Heart right ventricle (tissue), 16 donors: ENCODE measurements at regions not wholly inside any gene's neighbourhood (a gene's known extent, or its start where the extent isn't known, plus 50 kb on each side); places are given as distances from the start of the nearest gene placed in this dataset.
"Not testable (repeated sequence)": the region's sequence is repeated elsewhere in the genome, so short reads cannot be mapped to it uniquely, and the experiment has no call there.

Experiments used
- ATAC-seq, 8 donors: fragments of 200-7000 bp; cut with Tn5 transposase; one replicate each; pipeline ENCODE4 v1.9.1; 2020; ENCODE audit warnings: mild to moderate bottlenecking in 8 of 8, moderate library complexity in 8 of 8, moderate number of reproducible peaks in 1 of 8
- DNase-seq, 2 donors: peaks; one replicate each; pipeline ENCODE4 v3.0.0-alpha.2; 2020
- H3K27ac ChIP-seq, 10 donors: fragments of 200-600 bp; sonication (generic) in 2 of 10; one replicate each; pipeline versions ENCODE4 v1.5.0 to v1.8.0; 2020 to 2022; ENCODE audit warnings: mild to moderate bottlenecking in 3 of 10
- H3K27me3 ChIP-seq, 7 donors: fragments of 200-600 bp; one replicate each; pipeline ENCODE4 v1.8.0; 2021 to 2022; ENCODE audit warnings: mild to moderate bottlenecking in 2 of 7
- H3K36me3 ChIP-seq, 9 donors: fragments of 200-600 bp; sonication (generic) in 1 of 9; one replicate each; pipeline versions ENCODE4 v1.5.0 to v1.8.0; 2020 to 2022; ENCODE audit warnings: mild to moderate bottlenecking in 2 of 9
- H3K4me1 ChIP-seq, 9 donors: fragments of 200-600 bp; sonication (generic) in 1 of 9; one replicate each; pipeline versions ENCODE4 v1.5.0 to v1.8.0; 2020 to 2022; ENCODE audit warnings: mild to moderate bottlenecking in 4 of 9
- H3K4me3 ChIP-seq, 10 donors: fragments of 200-600 bp; sonication (generic) in 2 of 10; one replicate each; pipeline versions ENCODE4 v1.5.0 to v1.8.0; 2020 to 2022; ENCODE audit warnings: mild to moderate bottlenecking in 7 of 10, moderate library complexity in 2 of 10
- H3K9me3 ChIP-seq, 11 donors: fragments of 200-600 bp in 10 of 11; sonication (generic) in 2 of 11; one replicate each; pipeline versions ENCODE4 v1.5.0 to v1.8.0; 2013 to 2022; ENCODE audit warnings: mild to moderate bottlenecking in 2 of 11, control low read depth in 1 of 11, moderate library complexity in 1 of 11
- WGBS, 2 donors: extraction: QIAGEN DNeasy Blood & Tissue Kit; methylation state at CpG; one replicate each; pipeline ENCODE4 v1.1.7; 2013; ENCODE audit warnings: inconsistent platforms in 1 of 2; 5-methylcytosine and 5-hydroxymethylcytosine counted together
- intact Hi-C, 10 donors: fragments of 100-400 bp; cut with DNase I; formaldehyde crosslinking; loops; one replicate each; pipeline versions ENCODE4 v1.11.1 to v1.14.2; 2022
- donor health status: Arrhythmogenic right ventricular cardiomyopathy.
- donor health status: ischemic (EF 13 %, LVEDD 7.1; RV severe dilation, severe dysfunction).
- donor health status: healthy with polysubstance abuse.
- donor health status: DM: no; HTN: yes; CAD: no.
- donor health status: DM: no; HTN: no; CAD: no.
- donor health status: ischemic (EF 25% LVEDD 6.9; RV normal size, moderate dysfunction).
- donor health status: ischemic (EF 25% LVEDD 5.7; RV mildly dilated, moderate dysfunction).
- donor health status: healthy.
- donor health status: DM: yes; HTN: yes; CAD: no.
- donor health status: Ischemic cardiomyopathy.
- donor health status: ischemic (EF 35%, LVEDD 5.7; RV mildly dilated, moderate dysfunction).
- donor health status: nonischemic (EF 11% LVEDD 7.7; RV severe dilation, severe dysfunction).
- donor health status: DM: yes; HTN: yes; CAD: no.
- donor health status: PGD.
- donor health status: ischemic (EF 29% LVEDD 5.4; RV normal size, mild dysfunction).
- donor health status: nonischemic (EF 23%, LVEDD 6.1; RV moderate dilation, normal function).

DNA sequence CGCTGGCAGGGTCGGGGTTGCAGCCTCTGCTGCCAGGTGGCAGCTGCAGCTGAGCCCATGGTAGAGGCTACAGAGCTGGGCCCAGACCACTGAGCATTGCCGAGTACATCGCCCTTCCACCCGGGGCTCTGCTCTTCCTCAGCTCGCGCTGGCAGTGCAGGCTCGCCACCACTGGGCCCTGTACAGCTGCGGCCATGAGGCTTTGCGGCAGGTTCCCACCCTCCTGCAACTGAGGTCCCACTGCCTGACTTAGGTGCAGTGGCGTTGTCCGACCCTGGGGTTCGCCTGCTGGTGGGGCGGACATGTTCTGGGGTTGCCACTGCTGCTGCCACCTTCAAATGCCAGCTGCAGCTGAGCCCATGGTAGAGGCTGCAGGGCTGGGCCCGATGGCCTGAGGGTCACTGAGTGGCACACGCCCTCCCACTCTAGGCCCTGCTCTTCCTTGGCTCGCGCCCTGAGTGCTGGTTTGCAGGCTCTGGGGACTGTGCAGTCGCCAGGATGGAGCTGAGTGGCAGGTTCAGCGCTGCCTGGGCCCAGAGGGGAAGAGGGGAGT lies 359.8 kb downstream of the FOXD4L6 start:
- intact Hi-C loops, DNase-seq, H3K36me3 ChIP-seq, H3K4me1 ChIP-seq, H3K9me3 ChIP-seq, ATAC-seq, H3K27me3 ChIP-seq, H3K4me3 ChIP-seq, H3K27ac ChIP-seq: not testable (repeated sequence)
- 85 to 86% methylated on average over 13 to 15 of the region's 20 CpGs for WGBS, 2 donors

DNA sequence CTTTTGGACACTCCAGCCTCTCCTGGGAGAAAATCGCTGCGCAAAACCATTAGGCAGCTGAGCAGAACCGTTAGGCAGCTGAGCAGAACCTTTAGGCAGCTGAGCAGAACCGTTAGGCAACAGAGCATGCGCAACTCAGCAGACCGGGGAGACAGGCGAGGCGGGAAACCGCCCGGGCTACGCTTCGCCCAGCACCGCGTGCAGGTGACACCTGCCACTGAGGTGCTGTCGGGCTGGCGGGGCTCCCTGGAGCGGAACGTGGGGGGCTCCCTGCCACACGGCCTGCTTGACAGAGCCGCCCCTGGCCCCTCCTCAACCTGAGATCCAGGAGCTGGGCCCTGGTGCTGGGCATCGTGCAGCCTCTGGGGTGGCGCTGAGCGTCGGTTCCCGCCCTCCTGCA lies 360.3 kb downstream of the FOXD4L6 start:
- H3K36me3 ChIP-seq, H3K4me1 ChIP-seq, intact Hi-C loops, H3K27ac ChIP-seq, H3K4me3 ChIP-seq, ATAC-seq, H3K27me3 ChIP-seq, H3K9me3 ChIP-seq: not testable (repeated sequence)
- WGBS, 2 donors = 83 to 86% methylated on average over 20 to 21 of the region's 25 CpGs
- DNase-seq = peak in 1 of 2 donors; percentile 0

- H3K36me3 ChIP-seq, DNase-seq, ATAC-seq, H3K4me3 ChIP-seq, intact Hi-C loops, H3K27ac ChIP-seq, H3K4me1 ChIP-seq, H3K9me3 ChIP-seq: not testable (repeated sequence)
- H3K27me3 ChIP-seq = peaks cover 0 to 18% (median 3%) of the 10 kb centered on the region in 7 donors
- 30 to 44% methylated on average over 1 to 2 of the region's 2 CpGs for WGBS, 2 donors
Measured at GRCh38 chr9:40754957-40755356, 373.5 kb downstream of the FOXD4L6 start.

DNA sequence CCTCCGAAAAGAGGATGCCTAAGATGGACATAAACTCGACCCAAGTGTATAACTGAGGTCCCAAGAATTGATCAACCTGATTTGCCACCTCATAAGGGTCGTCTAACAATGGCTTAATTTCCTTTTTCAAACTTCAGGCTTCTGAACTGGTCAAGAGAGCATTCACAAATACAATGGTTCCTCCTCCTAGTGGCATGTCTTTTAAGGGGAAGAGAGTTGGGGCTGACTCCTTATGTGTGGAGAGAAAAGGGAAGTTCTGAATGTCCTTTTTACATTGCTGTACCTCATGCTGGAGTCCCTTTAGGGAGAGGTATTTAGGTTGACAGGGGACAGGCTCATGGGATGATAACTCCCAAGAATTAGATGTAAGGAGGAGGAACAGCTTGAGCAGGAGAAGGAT lies 375.2 kb downstream of the FOXD4L6 start:
- intact Hi-C loops, H3K9me3 ChIP-seq, DNase-seq, H3K4me1 ChIP-seq, H3K36me3 ChIP-seq, H3K4me3 ChIP-seq, ATAC-seq, H3K27ac ChIP-seq: not testable (repeated sequence)
- WGBS, 2 donors = 40 to 48% methylated on average over 2 of the region's 3 CpGs
- peaks cover 0 to 18% (median 3%) of the 10 kb centered on the region in 7 donors for H3K27me3 ChIP-seq

GRCh38 chr9:40746921-40747485 lies 381.5 kb downstream of the FOXD4L6 start:
- intact Hi-C loops = not testable (repeated sequence)
- no CpG with 5 or more reads among the region's 1 CpG for WGBS, 2 donors

More at GRCh38 chr9:40746921-40747485, 381.5 kb downstream of the FOXD4L6 start:
- not testable (repeated sequence) for ATAC-seq, H3K27me3 ChIP-seq, H3K9me3 ChIP-seq, H3K4me1 ChIP-seq, H3K36me3 ChIP-seq, H3K4me3 ChIP-seq, DNase-seq, H3K27ac ChIP-seq
